Muscle of leg (tissue), 3 donors: ENCODE measurements at regions not wholly inside any gene's neighbourhood (a gene's known extent, or its start where the extent isn't known, plus 50 kb on each side); places are given as distances from the start of the nearest gene placed in this dataset.

Experiments used
- DNase-seq: peaks from one replicate; pipeline ENCODE4 v3.0.0; 2013
- H3K27ac ChIP-seq: one replicate; pipeline ENCODE4 v1.5.1; 2013; ENCODE audit warnings: mild to moderate bottlenecking, low read length, control low read depth
- H3K27me3 ChIP-seq: one replicate; pipeline ENCODE4 v1.6.1; 2013; ENCODE audit warnings: low read length; ENCODE audit not compliant: control insufficient read depth, insufficient read depth
- H3K36me3 ChIP-seq: one replicate; pipeline ENCODE4 v1.6.1; 2013; ENCODE audit warnings: low read length; ENCODE audit not compliant: control insufficient read depth, insufficient read depth
- H3K4me1 ChIP-seq: one replicate; pipeline ENCODE4 v1.6.1; 2013; ENCODE audit warnings: low read length; ENCODE audit not compliant: control insufficient read depth, insufficient read depth
- H3K4me3 ChIP-seq: one replicate; pipeline ENCODE4 v1.5.1; 2013; ENCODE audit warnings: low read length, control low read depth
- H3K9me3 ChIP-seq: replicated peaks from 2 replicates; pipeline ENCODE4 v1.6.1; 2013; ENCODE audit warnings: low read depth, low read length; ENCODE audit not compliant: control insufficient read depth
- WGBS: methylation state at CpG from one replicate; pipeline ENCODE4 v1.1.5; 2013; ENCODE audit warnings: missing lambda C conversion rate; ENCODE audit not compliant: insufficient coverage; 5-methylcytosine and 5-hydroxymethylcytosine counted together

DNA sequence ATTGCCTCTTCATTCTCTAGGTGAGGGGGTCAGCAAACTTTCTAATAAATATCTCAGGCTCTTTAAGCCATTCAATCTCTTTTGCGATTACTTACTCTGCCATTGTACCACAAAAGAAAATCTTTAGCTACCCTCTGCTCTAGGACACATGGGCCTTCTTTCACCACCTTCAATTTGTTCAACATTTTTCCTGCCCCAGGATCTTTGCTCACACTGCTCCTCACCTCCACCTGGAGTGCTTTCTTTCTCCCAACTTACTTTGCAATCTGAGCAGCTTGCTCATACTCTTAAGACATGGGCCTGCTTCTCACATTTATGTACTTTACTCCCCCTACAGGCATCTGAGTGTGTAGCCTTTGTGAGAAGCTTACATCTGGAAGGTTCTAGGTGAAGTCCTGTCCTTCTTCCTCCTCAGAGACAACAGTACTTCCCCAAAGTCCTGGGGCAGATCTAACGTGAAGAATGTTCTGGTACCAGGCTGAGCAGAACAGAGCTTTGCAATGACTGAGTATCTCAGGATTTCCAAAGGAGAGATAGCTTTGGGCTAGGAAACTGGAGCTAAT is 55.0 kb upstream of the PRDM5 start:
- no peak overlapping the region for H3K4me3 ChIP-seq
- H3K27ac ChIP-seq: no peak overlapping the region
- H3K4me1 ChIP-seq: no peaks in the 10 kb centered on the region
- DNase-seq: peak; percentile 28
- 100% methylated on average over 2 of the region's 2 CpGs for WGBS
- H3K9me3 ChIP-seq: no peaks in the 10 kb centered on the region
- no peaks in the 10 kb centered on the region for H3K27me3 ChIP-seq
- no peaks in the 10 kb centered on the region for H3K36me3 ChIP-seq

DNA sequence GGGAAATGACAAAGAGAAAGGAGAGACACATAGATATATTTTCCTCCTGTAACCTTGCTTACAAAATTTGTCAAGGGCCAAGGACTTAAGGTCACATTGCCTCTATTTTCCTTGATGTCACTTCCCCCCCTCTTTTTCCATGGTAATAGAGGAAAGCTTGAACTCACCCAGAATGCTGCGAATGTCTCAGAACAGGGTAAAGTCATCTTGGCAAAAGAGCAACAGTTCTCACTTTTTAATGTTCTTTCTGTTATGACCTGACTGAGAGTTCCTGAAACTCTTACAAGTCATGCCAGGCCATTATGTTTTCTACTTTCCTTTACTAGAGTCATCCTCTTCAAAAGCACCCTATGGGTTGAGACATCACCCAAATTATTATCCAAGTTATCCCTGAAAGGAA is 50.7 kb upstream of the PRDM5 start:
- WGBS: 60% methylated on average over 1 of the region's 1 CpG
- Histone ChIP-seq H3K9me3 (no peaks in the 10 kb centered on the region), H3K4me3 (no peak overlapping the region), H3K27ac (no peak overlapping the region), H3K4me1 (no peaks in the 10 kb centered on the region), H3K36me3 (no peaks in the 10 kb centered on the region), H3K27me3 (no peaks in the 10 kb centered on the region)
- DNase-seq: no peak
